AG09309 (cell line): ENCODE measurements at regions not wholly inside any gene's neighbourhood (a gene's known extent, or its start where the extent isn't known, plus 50 kb on each side); places are given as distances from the start of the nearest gene placed in this dataset.

Experiments
- DNase-seq: peaks from one replicate; pipeline ENCODE4 v3.0.0-alpha.2; 2010; ENCODE audit warnings: low read depth
- H3K4me3 ChIP-seq: 2 replicates; pipeline ENCODE4 v1.5.1; 2011; ENCODE audit warnings: mild to moderate bottlenecking, low read depth, low read length, moderate library complexity; ENCODE audit not compliant: control insufficient read depth
- CTCF ChIP-seq: IDR thresholded peaks from 2 replicates; pipeline ENCODE4 v1.5.1; 2011; ENCODE audit warnings: mild to moderate bottlenecking, low read depth, low read length, inconsistent platforms; ENCODE audit not compliant: insufficient read depth, control insufficient read depth; ENCODE audit errors: missing control alignments

DNA sequence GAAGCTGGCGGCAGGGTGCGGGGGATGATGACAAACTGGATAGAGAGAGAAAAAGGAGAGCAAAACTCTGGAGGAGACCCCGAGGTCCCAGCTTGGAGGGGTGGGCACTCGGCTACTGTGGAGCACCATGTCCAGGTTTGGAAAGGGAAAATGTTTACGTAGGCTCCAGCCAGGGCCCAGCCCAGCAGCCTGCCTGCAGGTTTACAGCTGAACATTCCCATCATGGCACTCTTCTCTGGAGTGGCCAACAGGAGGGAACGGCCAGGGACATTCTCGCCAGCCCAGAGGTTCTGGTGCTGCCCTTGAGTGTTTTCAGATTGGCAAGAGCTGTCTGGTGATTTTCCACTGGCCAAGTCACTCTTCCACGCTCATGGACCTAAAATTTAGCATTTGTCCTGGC, 262.9 kb upstream of the TCF4 start:
- no peak for TF ChIP-seq CTCF
- DNase-seq, result no peak
- H3K4me3 ChIP-seq, result no peak overlapping the region

GRCh38 chr18:55849391-55849790, 261.4 kb upstream of the TCF4 start:
- DNase-seq, result no peak
- no peak overlapping the region for H3K4me3 ChIP-seq
- no peak for TF ChIP-seq CTCF

GRCh38 chr18:55847960-55848359, 260.0 kb upstream of the TCF4 start:
- TF ChIP-seq CTCF, result no peak
- no peak for DNase-seq
- no peak overlapping the region for H3K4me3 ChIP-seq

DNA sequence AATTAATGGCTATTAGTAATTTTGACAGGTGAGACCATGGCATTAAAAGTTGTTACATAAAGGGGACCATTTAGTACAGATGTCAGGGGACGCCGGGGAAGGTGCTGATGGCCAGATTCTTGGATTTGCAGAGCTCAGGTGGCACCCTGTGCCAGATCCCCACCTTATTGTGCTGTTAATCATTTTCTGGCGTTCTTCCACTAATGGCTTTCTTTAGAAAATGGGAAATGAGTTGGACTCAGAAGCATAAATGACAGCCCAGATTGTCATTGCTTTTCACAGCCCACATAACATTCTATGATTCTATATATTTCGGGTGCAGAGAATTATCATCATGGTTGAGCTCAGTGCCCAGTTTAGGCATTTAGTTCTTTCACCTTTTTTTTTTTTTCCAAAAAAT, 257.2 kb upstream of the TCF4 start:
- no peak overlapping the region for H3K4me3 ChIP-seq
- no peak for DNase-seq
- TF ChIP-seq CTCF, result no peak

DNA sequence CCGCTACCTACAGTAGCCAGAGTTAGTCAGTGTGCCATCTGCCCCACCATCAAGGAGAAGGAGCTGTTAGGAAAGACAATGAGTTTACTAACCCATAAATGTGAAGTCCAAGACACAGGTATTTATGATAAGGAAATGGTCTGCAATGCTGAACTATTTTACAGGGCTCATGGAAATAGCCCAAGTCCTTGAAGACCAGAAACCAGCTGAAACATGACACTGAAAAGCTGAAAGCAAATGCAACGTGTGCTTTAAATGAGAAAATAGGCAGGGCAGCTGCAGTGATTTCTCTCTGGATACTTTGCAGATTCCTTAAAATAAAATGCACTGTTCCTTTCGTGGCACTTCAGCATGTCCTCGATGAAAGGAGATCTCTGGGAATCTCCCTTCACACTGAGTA, 256.4 kb upstream of the TCF4 start:
- H3K4me3 ChIP-seq, result no peak overlapping the region
- TF ChIP-seq CTCF, result no peak
- DNase-seq, result no peak

DNA sequence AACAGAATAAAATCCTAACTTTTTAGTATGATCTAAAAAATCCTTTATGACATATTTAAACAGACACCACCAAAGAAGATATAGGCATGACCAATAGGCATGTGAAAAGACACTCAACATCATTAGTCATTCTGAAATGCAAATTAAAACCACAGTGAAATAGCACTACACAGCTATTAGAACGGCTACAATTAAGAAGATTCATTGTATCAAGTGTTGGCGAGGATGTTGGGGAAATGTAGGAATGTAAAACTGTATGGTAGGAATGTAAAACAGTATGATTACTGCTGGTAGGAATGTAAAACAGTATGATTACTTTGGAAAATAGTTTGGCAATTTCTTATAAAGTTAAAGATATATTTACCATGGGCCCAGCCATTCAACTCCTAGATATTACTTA, 253.3 kb upstream of the TCF4 start:
- no peak for TF ChIP-seq CTCF
- no peak overlapping the region for H3K4me3 ChIP-seq

DNA sequence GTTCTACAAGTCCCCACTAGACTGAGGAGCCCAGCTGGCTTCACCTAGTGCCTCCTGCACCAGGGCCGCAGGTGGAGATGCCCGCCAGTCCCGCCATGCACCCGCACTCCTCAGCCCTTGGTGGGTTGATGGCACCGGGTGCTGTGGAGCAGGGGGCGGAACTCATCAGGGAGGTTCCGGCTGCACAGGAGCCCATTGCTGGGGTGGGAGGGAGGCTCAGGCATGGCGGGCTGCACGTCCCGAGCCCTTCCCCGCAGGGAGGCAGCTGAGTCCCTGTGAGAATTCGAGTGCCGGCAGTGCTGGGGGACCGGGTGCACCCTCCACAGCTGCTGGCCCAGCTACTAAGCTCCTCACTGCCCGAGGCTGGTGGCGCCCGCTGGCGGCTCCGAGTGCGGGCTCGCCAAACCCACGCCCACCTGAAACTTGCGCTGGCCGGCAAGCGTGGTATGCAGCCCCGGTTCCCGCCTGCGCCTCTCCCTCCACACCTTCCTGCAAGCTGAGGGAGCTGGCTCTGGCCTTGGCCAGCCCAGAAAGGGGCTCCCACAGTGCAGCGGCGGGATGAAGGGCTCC, 252.7 kb upstream of the TCF4 start:
- DNase-seq, result no peak
- TF ChIP-seq CTCF, result no peak
- no peak overlapping the region for H3K4me3 ChIP-seq

More for the DNA sequence above, 253.3 kb upstream of the TCF4 start:
- DNase-seq, result no peak
